Stimulated activated CD4-positive, alpha-beta T cell treated with anti-CD3 and anti-CD28 coated beads, Interleukin-4, amount 100 ng/mL, for 24 hours (primary cell): ENCODE measurements at regions not wholly inside any gene's neighbourhood (a gene's known extent, or its start where the extent isn't known, plus 50 kb on each side); places are given as distances from the start of the nearest gene placed in this dataset.
A peak's percentile ranks its signal among the peaks of the same experiment; 100 is the strongest.
"Not testable (repeated sequence)": the region's sequence is repeated elsewhere in the genome, so short reads cannot be mapped to it uniquely, and the experiment has no call there.

Experiments
- DNase-seq: peaks from one replicate; pipeline ENCODE4 v3.0.0-alpha.2; 2020

- peak; percentile 10 for DNase-seq
These were observed 487.7 kb downstream of the TYW1 start for GRCh38 chr7:67484244-67484751.

- DNase-seq, result no peak
These were observed 489.8 kb downstream of the TYW1 start for GRCh38 chr7:67486401-67486800.

- DNase-seq, result no peak
These were observed 490.7 kb downstream of the TYW1 start for GRCh38 chr7:67487316-67487715.

- no peak for DNase-seq
These were observed 493.2 kb downstream of the TYW1 start for GRCh38 chr7:67489881-67490280.

- DNase-seq, result no peak
These were observed 496.7 kb downstream of the TYW1 start for GRCh38 chr7:67493366-67493765.

GRCh38 chr7:67496589-67496988, 500.0 kb downstream of the TYW1 start:
- no peak for DNase-seq

GRCh38 chr7:67497914-67498313, 501.3 kb downstream of the TYW1 start:
- not testable (repeated sequence) for DNase-seq

GRCh38 chr7:67502929-67503328, 506.3 kb downstream of the TYW1 start:
- no peak for DNase-seq

- no peak for DNase-seq
These were observed 508.8 kb downstream of the TYW1 start for GRCh38 chr7:67505449-67505848.

- no peak for DNase-seq
These were observed 515.8 kb downstream of the TYW1 start for GRCh38 chr7:67512481-67512880.

GRCh38 chr7:67518580-67518979, 521.9 kb downstream of the TYW1 start:
- no peak for DNase-seq

- DNase-seq, result no peak
These were observed 522.5 kb downstream of the TYW1 start for GRCh38 chr7:67519171-67519570.

- no peak for DNase-seq
These were observed 525.9 kb downstream of the TYW1 start for GRCh38 chr7:67522504-67522903.

GRCh38 chr7:67523713-67524112, 527.1 kb downstream of the TYW1 start:
- DNase-seq, result no peak

GRCh38 chr7:67525588-67525987, 529.0 kb downstream of the TYW1 start:
- DNase-seq, result no peak

- DNase-seq, result no peak
These were observed 538.8 kb downstream of the TYW1 start for GRCh38 chr7:67535241-67535989.

GRCh38 chr7:67542916-67543315, 546.3 kb downstream of the TYW1 start:
- DNase-seq, result no peak

GRCh38 chr7:67547183-67547907, 550.7 kb downstream of the TYW1 start:
- no peak for DNase-seq

- DNase-seq, result no peak
These were observed 552.5 kb downstream of the TYW1 start for GRCh38 chr7:67549126-67549525.

GRCh38 chr7:67550801-67551436, 554.3 kb downstream of the TYW1 start:
- no peak for DNase-seq

GRCh38 chr7:67552738-67553137, 556.1 kb downstream of the TYW1 start:
- no peak for DNase-seq

GRCh38 chr7:67553378-67553777, 556.7 kb downstream of the TYW1 start:
- DNase-seq, result no peak

- no peak for DNase-seq
These were observed 558.4 kb downstream of the TYW1 start for GRCh38 chr7:67554986-67555385.

- DNase-seq, result no peak
These were observed 568.3 kb downstream of the TYW1 start for GRCh38 chr7:67564959-67565358.
